Spleen (tissue), 11 donors: ENCODE measurements at regions not wholly inside any gene's neighbourhood (a gene's known extent, or its start where the extent isn't known, plus 50 kb on each side); places are given as distances from the start of the nearest gene placed in this dataset.

ENCODE experiments used
- DNase-seq: peaks from one replicate; pipeline ENCODE4 v3.0.0-alpha.2; 2020
- H3K27ac ChIP-seq, 8 donors: fragments of 200-600 bp; sonication (generic) in 7 of 8; 1 replicate in 4 of 8; 2 replicates in 4 of 8; pipeline versions ENCODE4 v1.5.0 to v1.8.0; 2016 to 2021; ENCODE audit warnings: inconsistent platforms in 4 of 8, mild to moderate bottlenecking in 4 of 8, moderate library complexity in 1 of 8
- H3K27me3 ChIP-seq, 7 donors: fragments of 200-600 bp; sonication (generic) in 6 of 7; replicated peaks in 1 of 7; 1 replicate in 4 of 7; 2 replicates in 3 of 7; pipeline versions ENCODE4 v1.5.0 to v1.8.0; 2016 to 2021; ENCODE audit warnings: inconsistent platforms in 3 of 7, mild to moderate bottlenecking in 1 of 7
- H3K36me3 ChIP-seq, 6 donors: fragments of 200-600 bp; sonication (generic) in 5 of 6; 1 replicate in 4 of 6; 2 replicates in 2 of 6; pipeline versions ENCODE4 v1.5.0 to v1.8.0; 2016 to 2021; ENCODE audit warnings: inconsistent platforms in 2 of 6
- H3K4me1 ChIP-seq, 6 donors: fragments of 200-600 bp; sonication (generic) in 5 of 6; 1 replicate in 3 of 6; 2 replicates in 3 of 6; pipeline versions ENCODE4 v1.5.0 to v1.8.0; 2016 to 2021; ENCODE audit warnings: inconsistent platforms in 3 of 6
- H3K4me3 ChIP-seq, 8 donors: fragments of 200-600 bp; sonication (generic) in 7 of 8; 1 replicate in 4 of 8; 2 replicates in 4 of 8; pipeline versions ENCODE4 v1.5.0 to v1.8.0; 2016 to 2021; ENCODE audit warnings: inconsistent platforms in 4 of 8, mild to moderate bottlenecking in 4 of 8, moderate library complexity in 2 of 8
- H3K9me3 ChIP-seq, 8 donors: fragments of 200-600 bp; sonication (generic) in 7 of 8; 1 replicate in 4 of 8; 2 replicates in 4 of 8; pipeline versions ENCODE4 v1.5.0 to v1.8.0; 2016 to 2021; ENCODE audit warnings: inconsistent platforms in 4 of 8
- POLR2A ChIP-seq, 3 donors: fragments of 450-650 bp; IDR thresholded peaks; one replicate each; pipeline ENCODE4 v1.5.1; 2017; ENCODE audit warnings: antibody characterized with exemption in 3 of 3, mild to moderate bottlenecking in 1 of 3
- POLR2AphosphoS5 ChIP-seq, 3 donors: sonication (generic); formaldehyde crosslinking; IDR thresholded peaks; one replicate each; pipeline ENCODE4 v1.5.1; 2017; ENCODE audit warnings: antibody characterized with exemption in 3 of 3
- whole genome bisulfite sequencing, 5 donors: extraction: QIAGEN DNeasy Blood & Tissue Kit in 3 of 5; methylation state at CpG; one replicate each; pipeline versions ENCODE4 v1.1.5 to v1.1.7; 2013 to 2018; 5-methylcytosine and 5-hydroxymethylcytosine counted together
- intact Hi-C: fragments of 100-400 bp; cut with DNase I; formaldehyde crosslinking; loops from one replicate; pipeline ENCODE4 v1.15.0; 2023; ENCODE audit warnings: low total_unique reads
- TF ChIP-seq, protein P1 (sequence below), 11 experiments: fragments of 200-600 bp in 7 of 11; fragments of 450-650 bp in 4 of 11; sonication (generic) in 4 of 11; IDR thresholded peaks in 8 of 11; conservative IDR thresholded peaks in 3 of 11; 1 replicate in 7 of 11; 2 replicates in 4 of 11; pipeline versions ENCODE4 v1.4.0 to v1.8.0; 2016 to 2021; ENCODE audit warnings: antibody characterized with exemption in 11 of 11, inconsistent platforms in 4 of 11, mild to moderate bottlenecking in 1 of 11
- donor health status: healthy with polysubstance abuse.
- donor health status: DM: no; HTN: no; CAD: no; lungs with moderate emphysema.
- donor health status: DM: no; HTN: no; CAD: no.
- donor health status: Bipolar disorder and iron deficiency.
- donor health status: healthy.
- donor health status: DM: no; HTN: no; CAD: no.
- donor health status: DM: yes; HTN: yes; CAD: no.

DNA sequence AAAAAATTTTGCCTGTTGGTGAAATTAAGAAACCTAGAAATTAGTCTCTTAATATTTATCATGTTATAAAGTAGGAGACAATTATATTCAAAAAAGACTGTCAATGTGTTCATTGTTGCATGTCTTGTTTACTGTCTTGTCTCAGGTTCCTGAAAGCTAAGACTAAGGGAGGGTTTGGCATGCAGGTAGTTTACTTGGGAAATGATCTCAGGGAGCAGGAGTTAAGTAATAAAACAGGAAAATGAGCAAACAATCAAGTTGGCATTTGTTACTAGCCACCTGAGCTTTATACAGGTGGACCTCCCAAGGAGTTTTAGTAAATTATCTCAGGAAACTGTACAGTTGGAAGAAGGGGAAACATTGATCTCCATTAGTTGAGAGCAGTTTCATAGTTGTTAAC, 188.0 kb upstream of the MDGA2 start:
- Histone ChIP-seq H3K36me3 (no peaks in the 10 kb centered on the region), H3K27ac (no peak overlapping the region), H3K27me3 (no peaks in the 10 kb centered on the region), H3K4me1 (no peaks in the 10 kb centered on the region), H3K4me3 (no peak overlapping the region), H3K9me3 (peaks cover 0 to 8% (median 4%) of the 10 kb centered on the region in 8 donors)
- TF ChIP-seq POLR2A (IDR thresholded peaks at IDR 0.05), result no peak
- TF ChIP-seq, protein P1, sequence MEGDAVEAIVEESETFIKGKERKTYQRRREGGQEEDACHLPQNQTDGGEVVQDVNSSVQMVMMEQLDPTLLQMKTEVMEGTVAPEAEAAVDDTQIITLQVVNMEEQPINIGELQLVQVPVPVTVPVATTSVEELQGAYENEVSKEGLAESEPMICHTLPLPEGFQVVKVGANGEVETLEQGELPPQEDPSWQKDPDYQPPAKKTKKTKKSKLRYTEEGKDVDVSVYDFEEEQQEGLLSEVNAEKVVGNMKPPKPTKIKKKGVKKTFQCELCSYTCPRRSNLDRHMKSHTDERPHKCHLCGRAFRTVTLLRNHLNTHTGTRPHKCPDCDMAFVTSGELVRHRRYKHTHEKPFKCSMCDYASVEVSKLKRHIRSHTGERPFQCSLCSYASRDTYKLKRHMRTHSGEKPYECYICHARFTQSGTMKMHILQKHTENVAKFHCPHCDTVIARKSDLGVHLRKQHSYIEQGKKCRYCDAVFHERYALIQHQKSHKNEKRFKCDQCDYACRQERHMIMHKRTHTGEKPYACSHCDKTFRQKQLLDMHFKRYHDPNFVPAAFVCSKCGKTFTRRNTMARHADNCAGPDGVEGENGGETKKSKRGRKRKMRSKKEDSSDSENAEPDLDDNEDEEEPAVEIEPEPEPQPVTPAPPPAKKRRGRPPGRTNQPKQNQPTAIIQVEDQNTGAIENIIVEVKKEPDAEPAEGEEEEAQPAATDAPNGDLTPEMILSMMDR (IDR thresholded peaks at IDR 0.05 in 8 of 11, conservative IDR thresholded peaks at IDR 0.05 in 3 of 11), result no peak
- no peak for TF ChIP-seq POLR2AphosphoS5 (IDR thresholded peaks at IDR 0.05)
- no peak for DNase-seq
- intact Hi-C loops, result no loop called here

DNA sequence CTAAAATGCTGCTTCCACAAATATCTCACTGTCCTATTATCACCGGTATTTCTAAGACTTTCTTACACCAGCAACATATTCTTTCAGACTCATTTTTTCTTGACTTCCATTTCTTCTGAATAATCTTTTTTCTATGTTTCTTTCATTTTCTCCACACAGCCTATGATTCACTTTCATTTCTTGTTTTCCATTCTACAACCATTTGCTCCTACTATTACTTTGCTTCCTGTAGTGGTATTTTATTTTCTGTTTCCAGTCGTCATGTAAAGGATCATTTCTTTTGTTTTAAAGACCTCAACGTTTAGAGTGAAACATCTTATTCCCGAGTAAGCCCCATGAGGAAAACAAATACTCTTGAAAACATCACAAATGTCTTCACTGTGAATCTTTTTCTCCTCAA, 182.2 kb upstream of the MDGA2 start:
- 72 to 86% (median 79%) methylated on average over 4 of the region's 4 CpGs for WGBS, 5 donors
- intact Hi-C loops, result no loop called here
- Histone ChIP-seq H3K4me3 (no peak overlapping the region), H3K27me3 (no peaks in the 10 kb centered on the region), H3K9me3 (peaks cover 0 to 12% (median 5%) of the 10 kb centered on the region in 8 donors), H3K4me1 (no peaks in the 10 kb centered on the region), H3K27ac (no peak overlapping the region), H3K36me3 (no peaks in the 10 kb centered on the region)
- no peak for TF ChIP-seq POLR2A (IDR thresholded peaks at IDR 0.05)
- TF ChIP-seq, protein P1 (IDR thresholded peaks at IDR 0.05 in 8 of 11, conservative IDR thresholded peaks at IDR 0.05 in 3 of 11), result no peak
- no peak for TF ChIP-seq POLR2AphosphoS5 (IDR thresholded peaks at IDR 0.05)
- DNase-seq, result no peak

DNA sequence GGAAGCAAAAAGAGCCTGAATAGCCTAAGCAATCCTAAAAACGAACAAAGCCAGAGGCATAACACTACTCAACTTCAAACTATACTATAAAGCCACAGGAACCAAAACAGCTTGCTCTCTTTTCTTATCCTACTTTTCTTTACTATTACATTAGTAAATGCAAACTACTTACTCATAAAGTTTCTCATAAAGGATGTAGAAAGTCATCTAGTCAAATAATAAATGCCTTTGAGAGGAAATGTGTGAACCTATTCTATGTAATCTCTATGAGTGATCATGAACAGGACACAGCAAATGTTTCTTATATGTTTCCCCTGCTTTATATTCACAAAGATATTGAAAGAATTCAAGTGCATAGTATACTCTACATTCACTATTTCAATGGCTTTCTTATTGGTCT, 176.9 kb upstream of the MDGA2 start:
- DNase-seq, result no peak
- intact Hi-C loops, result no loop called here
- H3K27ac ChIP-seq, result no peak overlapping the region
- WGBS, 5 donors, result 0 to 59% (median 0%) methylated on average over 1 of the region's 1 CpG
- no peak for TF ChIP-seq POLR2A (IDR thresholded peaks at IDR 0.05)
- TF ChIP-seq, protein P1 (IDR thresholded peaks at IDR 0.05 in 8 of 11, conservative IDR thresholded peaks at IDR 0.05 in 3 of 11), result no peak
- no peak for TF ChIP-seq POLR2AphosphoS5 (IDR thresholded peaks at IDR 0.05)
- H3K4me1 ChIP-seq, result no peaks in the 10 kb centered on the region
- H3K27me3 ChIP-seq, result no peaks in the 10 kb centered on the region
- no peak overlapping the region for H3K4me3 ChIP-seq
- no peaks in the 10 kb centered on the region for H3K36me3 ChIP-seq
- H3K9me3 ChIP-seq, result peaks cover 0 to 13% (median 0%) of the 10 kb centered on the region in 8 donors

DNA sequence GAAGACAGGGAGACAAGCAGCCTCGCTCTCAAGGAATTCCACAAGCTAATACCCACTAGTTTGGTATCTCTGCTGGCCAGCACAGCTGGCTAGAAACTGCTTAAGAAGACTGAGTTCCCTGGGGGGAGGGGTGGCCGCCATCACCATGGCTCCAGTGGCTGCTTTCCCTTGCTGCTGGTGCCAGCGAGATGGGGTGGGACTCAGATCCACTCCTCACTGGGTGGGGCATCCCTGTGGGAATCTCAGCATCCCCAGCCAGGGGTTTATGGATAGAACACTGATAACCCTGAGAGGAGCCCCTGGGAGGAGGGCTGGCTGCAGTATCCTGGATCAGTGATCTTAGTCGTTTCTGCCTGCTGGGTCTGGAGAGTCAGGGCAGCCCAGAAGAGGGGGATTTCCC, 170.6 kb upstream of the MDGA2 start:
- TF ChIP-seq, protein P1 (IDR thresholded peaks at IDR 0.05 in 8 of 11, conservative IDR thresholded peaks at IDR 0.05 in 3 of 11), result no peak
- no peak for TF ChIP-seq POLR2A (IDR thresholded peaks at IDR 0.05)
- no peak for TF ChIP-seq POLR2AphosphoS5 (IDR thresholded peaks at IDR 0.05)
- Histone ChIP-seq H3K4me1 (no peaks in the 10 kb centered on the region), H3K9me3 (peaks cover 0 to 44% (median 17%) of the 10 kb centered on the region in 8 donors), H3K27ac (no peak overlapping the region), H3K27me3 (no peaks in the 10 kb centered on the region), H3K36me3 (no peaks in the 10 kb centered on the region), H3K4me3 (no peak overlapping the region)
- intact Hi-C loops, result no loop called here
- WGBS, 5 donors, result 48 to 72% (median 65%) methylated on average over 1 to 4 of the region's 4 CpGs
- DNase-seq, result peak; percentile 41
